Pancreas (tissue), 10 donors: ENCODE measurements at regions not wholly inside any gene's neighbourhood (a gene's known extent, or its start where the extent isn't known, plus 50 kb on each side); places are given as distances from the start of the nearest gene placed in this dataset.
"Not testable (repeated sequence)": the region's sequence is repeated elsewhere in the genome, so short reads cannot be mapped to it uniquely, and the experiment has no call there.

Experiments
- ATAC-seq, 4 donors: fragments of 200-7000 bp; cut with Tn5 transposase; one replicate each; pipeline versions ENCODE4 v1.8.0 to v1.9.1; 2020; ENCODE audit warnings: mild to moderate bottlenecking in 4 of 4, moderate library complexity in 4 of 4
- DNase-seq, 6 donors: peaks; one replicate each; pipeline ENCODE4 v3.0.0-alpha.2; 2020
- FAIRE-seq: peaks from 2 replicates; lab custom pipeline; 2012; peaks lifted over from hg19 to GRCh38; lab: Jason Lieb, UNC
- H3K27ac ChIP-seq, 4 donors: fragments of 200-600 bp; sonication (generic); 1 replicate in 3 of 4; 2 replicates in 1 of 4; pipeline versions ENCODE4 v1.5.0 to v1.8.0; 2020
- H3K27me3 ChIP-seq, 4 donors: fragments of 200-600 bp; one replicate each; pipeline ENCODE4 v1.8.0; 2021
- H3K36me3 ChIP-seq, 3 donors: fragments of 200-600 bp; sonication (generic) in 1 of 3; one replicate each; pipeline versions ENCODE4 v1.5.0 to v1.8.0; 2020 to 2021
- H3K4me1 ChIP-seq, 3 donors: fragments of 200-600 bp; one replicate each; pipeline ENCODE4 v1.8.0; 2021
- H3K4me3 ChIP-seq, 4 donors: fragments of 200-600 bp; sonication (generic) in 2 of 4; one replicate each; pipeline versions ENCODE4 v1.5.0 to v1.8.0; 2020 to 2021
- H3K9me3 ChIP-seq, 4 donors: fragments of 200-600 bp; one replicate each; pipeline ENCODE4 v1.8.0; 2021
- WGBS, 2 donors: extraction: QIAGEN DNeasy Blood & Tissue Kit; methylation state at CpG; one replicate each; pipeline ENCODE4 v1.1.7; 2013; 5-methylcytosine and 5-hydroxymethylcytosine counted together
- intact Hi-C, 3 donors: fragments of 100-400 bp; cut with DNase I; formaldehyde crosslinking; loops; one replicate each; pipeline versions ENCODE4 v1.11.1 to v1.14.2; 2022
- TF ChIP-seq, protein P1 (sequence below), 4 donors: fragments of 200-600 bp; sonication (generic) in 3 of 4; IDR thresholded peaks; one replicate each; pipeline versions ENCODE4 v1.5.0 to v1.8.0; 2021; ENCODE audit warnings: antibody characterized with exemption in 4 of 4
- donor health status: healthy with polysubstance abuse.
- donor health status: DM: no; HTN: no; CAD: no; lungs with moderate emphysema.
- donor health status: DM: no; HTN: no; CAD: no.
- donor health status: control.
- donor health status: control.
- donor health status: Bipolar disorder and iron deficiency.
- donor health status: DM: yes; HTN: yes; CAD: no.
- donor health status: DM: no; HTN: no; CAD: no.
- donor health status: DM: no; HTN: no; CAD: no.
- donor health status: DM: yes; HTN: yes; CAD: no.

DNA sequence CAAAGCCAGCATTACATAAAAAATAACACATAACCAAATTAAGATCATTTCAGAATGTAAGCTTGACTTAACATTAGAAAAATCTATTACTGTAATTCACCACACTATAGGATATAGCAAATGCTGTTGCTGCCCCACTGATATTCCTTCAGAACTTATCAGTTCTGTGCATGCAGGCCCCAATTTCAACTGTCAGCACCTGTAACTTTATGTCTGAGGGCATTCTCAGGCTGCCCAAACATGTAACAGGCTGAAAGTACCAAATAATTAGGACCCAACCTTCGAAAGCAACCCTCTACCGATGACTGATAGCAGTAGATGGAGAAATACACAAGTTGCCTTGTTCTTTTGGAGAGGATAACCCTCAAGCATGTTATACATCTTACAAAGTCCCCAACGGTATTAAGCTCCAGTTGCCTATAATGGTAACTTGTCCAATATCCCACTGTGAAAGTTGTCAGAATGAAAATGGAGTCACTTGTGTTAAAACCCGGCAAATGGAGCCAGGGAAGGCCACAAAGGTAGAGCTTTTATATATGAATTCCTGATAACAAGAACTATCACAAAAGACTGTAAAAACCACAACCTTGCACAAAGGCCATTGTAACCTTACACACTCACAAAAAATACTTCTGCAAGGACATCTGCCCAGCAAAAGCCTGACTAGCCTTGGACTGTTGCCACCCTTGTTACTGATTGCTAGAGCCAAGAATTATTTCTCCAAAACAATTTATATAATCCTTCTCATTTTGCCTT is 66.9 kb upstream of the ZNF746 start:
- FAIRE-seq (no peak), ATAC-seq (peak in 2 of 4 donors; percentile 28 to 29), DNase-seq (no peak)
- H3K4me1 ChIP-seq: no peaks in the 10 kb centered on the region
- TF ChIP-seq, protein P1, sequence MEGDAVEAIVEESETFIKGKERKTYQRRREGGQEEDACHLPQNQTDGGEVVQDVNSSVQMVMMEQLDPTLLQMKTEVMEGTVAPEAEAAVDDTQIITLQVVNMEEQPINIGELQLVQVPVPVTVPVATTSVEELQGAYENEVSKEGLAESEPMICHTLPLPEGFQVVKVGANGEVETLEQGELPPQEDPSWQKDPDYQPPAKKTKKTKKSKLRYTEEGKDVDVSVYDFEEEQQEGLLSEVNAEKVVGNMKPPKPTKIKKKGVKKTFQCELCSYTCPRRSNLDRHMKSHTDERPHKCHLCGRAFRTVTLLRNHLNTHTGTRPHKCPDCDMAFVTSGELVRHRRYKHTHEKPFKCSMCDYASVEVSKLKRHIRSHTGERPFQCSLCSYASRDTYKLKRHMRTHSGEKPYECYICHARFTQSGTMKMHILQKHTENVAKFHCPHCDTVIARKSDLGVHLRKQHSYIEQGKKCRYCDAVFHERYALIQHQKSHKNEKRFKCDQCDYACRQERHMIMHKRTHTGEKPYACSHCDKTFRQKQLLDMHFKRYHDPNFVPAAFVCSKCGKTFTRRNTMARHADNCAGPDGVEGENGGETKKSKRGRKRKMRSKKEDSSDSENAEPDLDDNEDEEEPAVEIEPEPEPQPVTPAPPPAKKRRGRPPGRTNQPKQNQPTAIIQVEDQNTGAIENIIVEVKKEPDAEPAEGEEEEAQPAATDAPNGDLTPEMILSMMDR (IDR thresholded peaks at IDR 0.05): no peak
- H3K36me3 ChIP-seq: no peaks in the 10 kb centered on the region
- no peak overlapping the region for H3K27ac ChIP-seq
- no peak overlapping the region for H3K4me3 ChIP-seq
- H3K27me3 ChIP-seq: no peaks in the 10 kb centered on the region
- WGBS, 2 donors: 79 to 85% methylated on average over 4 of the region's 4 CpGs
- H3K9me3 ChIP-seq: peaks cover 0 to 2% (median 0%) of the 10 kb centered on the region in 4 donors
- intact Hi-C loops: no loop called here

DNA sequence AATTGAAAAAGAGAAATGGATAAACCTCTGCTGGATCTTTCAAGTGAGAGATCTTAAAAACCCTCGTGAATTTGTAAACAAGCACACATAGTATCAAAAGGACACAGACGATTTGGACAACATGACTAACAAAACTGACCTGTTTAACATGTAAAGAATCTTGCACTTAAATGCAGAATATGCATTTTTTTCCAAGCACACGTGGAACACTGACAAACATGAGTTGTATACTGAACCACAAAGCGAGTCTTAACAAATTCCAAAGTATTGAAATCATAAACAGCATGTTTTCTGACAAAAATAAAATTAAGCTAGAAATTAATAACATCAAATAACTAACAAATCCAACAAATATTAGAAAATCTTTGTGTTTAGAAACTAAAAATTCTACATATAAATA is 65.0 kb upstream of the ZNF746 start:
- no peak for ATAC-seq
- no peak overlapping the region for H3K27ac ChIP-seq
- no peaks in the 10 kb centered on the region for H3K9me3 ChIP-seq
- intact Hi-C loops: no loop called here
- WGBS, 2 donors: 83 to 90% methylated on average over 4 of the region's 4 CpGs
- H3K36me3 ChIP-seq: no peaks in the 10 kb centered on the region
- H3K4me3 ChIP-seq: no peak overlapping the region
- H3K4me1 ChIP-seq: no peaks in the 10 kb centered on the region
- peak; percentile 5 for FAIRE-seq
- DNase-seq: no peak
- TF ChIP-seq, protein P1 (IDR thresholded peaks at IDR 0.05): no peak
- H3K27me3 ChIP-seq: no peaks in the 10 kb centered on the region

DNA sequence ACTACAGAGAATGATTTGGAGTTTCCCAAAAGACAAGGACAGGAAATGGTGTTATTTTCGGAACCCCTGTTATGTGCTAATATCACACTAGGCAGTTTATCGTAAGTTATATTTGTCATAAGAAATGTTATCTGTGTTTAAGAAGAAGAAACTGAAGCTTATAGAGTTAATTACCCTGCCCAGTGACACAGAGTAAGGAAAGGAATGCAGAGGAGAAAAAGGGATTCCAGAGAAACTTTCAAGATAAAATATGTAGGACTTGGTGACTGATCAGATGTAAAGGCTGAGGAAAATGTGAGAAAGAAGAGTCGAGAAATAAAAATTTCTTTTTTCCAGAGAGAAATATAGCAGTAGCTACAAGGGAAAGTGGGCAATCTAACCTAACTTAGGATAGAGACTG is 63.5 kb upstream of the ZNF746 start:
- FAIRE-seq (no peak), ATAC-seq (no peak), DNase-seq (no peak)
- H3K4me1 ChIP-seq: no peaks in the 10 kb centered on the region
- H3K4me3 ChIP-seq: no peak overlapping the region
- no peaks in the 10 kb centered on the region for H3K9me3 ChIP-seq
- H3K27me3 ChIP-seq: no peaks in the 10 kb centered on the region
- H3K36me3 ChIP-seq: no peaks in the 10 kb centered on the region
- intact Hi-C loops: no loop called here
- TF ChIP-seq, protein P1 (IDR thresholded peaks at IDR 0.05): no peak
- 94% methylated on average over 3 of the region's 3 CpGs for WGBS, 2 donors
- H3K27ac ChIP-seq: no peak overlapping the region

DNA sequence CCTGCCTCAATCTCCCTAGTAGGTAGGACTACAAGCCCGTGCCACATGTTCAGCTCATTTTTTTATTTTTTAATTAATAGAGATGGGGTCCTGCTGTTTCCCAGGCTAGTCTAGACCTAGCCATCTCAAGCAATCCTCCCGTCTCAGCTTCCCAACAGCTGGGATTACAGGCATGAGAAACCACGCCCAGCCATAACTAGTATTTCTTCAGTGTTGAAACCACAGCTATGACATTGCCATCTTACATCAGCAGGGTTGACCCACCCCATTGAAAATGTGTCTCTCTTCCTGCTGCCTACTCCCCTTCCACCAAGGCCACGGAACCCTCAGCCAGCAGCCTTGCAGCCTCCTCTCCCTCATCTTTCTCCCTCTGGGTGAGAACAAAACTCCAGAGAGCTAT is 62.1 kb upstream of the ZNF746 start:
- no peak for ATAC-seq
- Histone ChIP-seq H3K27ac (no peak overlapping the region), H3K4me3 (no peak overlapping the region), H3K36me3 (no peaks in the 10 kb centered on the region), H3K9me3 (no peaks in the 10 kb centered on the region), H3K4me1 (no peaks in the 10 kb centered on the region), H3K27me3 (no peaks in the 10 kb centered on the region)
- DNase-seq: no peak
- intact Hi-C loops: no loop called here
- no peak for FAIRE-seq
- TF ChIP-seq, protein P1 (IDR thresholded peaks at IDR 0.05): no peak
- 96 to 97% methylated on average over 4 of the region's 4 CpGs for WGBS, 2 donors

DNA sequence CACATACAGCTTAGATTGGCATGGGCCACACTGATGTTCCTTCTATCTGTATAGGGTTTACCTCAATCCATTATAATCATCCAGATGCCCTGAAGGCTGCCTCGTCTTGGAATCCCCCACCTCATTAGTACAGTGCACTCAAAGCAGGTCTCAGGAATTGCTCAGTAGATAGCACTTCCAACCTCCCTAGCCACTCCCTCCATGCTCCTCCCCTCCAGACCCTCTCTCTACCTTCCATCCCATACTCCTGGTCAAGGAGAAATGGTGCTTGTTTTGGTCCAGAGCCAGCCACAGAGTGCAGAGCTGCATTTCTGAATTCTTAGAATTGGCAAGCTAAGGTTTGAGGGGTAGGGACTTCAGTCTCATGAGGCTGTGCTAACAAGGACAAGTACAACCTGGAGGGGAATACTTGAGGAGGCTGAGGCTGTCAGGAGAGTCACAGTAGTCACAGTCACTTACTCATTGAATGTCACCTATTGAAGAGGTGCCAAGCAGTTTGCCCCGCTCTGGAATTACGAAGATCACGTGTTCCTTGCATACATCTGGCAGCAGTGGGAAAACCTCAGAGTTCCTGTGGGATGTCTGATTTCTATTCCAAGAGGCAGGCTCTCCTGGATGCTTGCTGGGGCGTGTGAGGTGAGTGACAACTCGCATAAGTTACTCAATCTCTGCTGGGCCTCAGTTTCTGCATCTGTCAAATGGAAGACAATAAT is 60.7 kb upstream of the ZNF746 start:
- no peaks in the 10 kb centered on the region for H3K4me1 ChIP-seq
- WGBS, 2 donors: 96% methylated on average over 6 of the region's 6 CpGs
- no peaks in the 10 kb centered on the region for H3K27me3 ChIP-seq
- ATAC-seq: no peak
- H3K27ac ChIP-seq: no peak overlapping the region
- DNase-seq: no peak
- H3K4me3 ChIP-seq: no peak overlapping the region
- H3K9me3 ChIP-seq: no peaks in the 10 kb centered on the region
- no peaks in the 10 kb centered on the region for H3K36me3 ChIP-seq
- intact Hi-C loops: no loop called here
- TF ChIP-seq, protein P1 (IDR thresholded peaks at IDR 0.05): no peak
- no peak for FAIRE-seq

DNA sequence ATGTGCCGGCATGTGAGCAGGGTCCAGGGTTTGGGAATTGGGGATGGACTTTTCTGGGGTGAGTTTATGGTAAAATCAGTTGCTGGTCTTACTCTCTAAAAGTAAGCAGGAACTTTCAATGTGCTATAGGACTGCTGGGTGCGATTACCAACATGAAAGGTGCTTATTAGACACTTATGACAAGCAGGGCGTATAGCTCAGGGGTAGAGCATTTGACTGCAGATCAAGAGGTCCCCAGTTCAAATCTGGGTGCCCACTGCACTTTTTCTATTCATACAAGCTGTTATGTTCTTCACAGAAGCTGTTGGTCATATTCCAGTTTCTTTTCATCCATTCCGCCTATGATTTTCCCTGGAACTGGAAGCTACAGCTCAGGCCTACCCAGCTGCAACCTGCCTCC is 58.9 kb upstream of the ZNF746 start:
- H3K9me3 ChIP-seq, H3K4me1 ChIP-seq, H3K27ac ChIP-seq, ATAC-seq, DNase-seq, FAIRE-seq, H3K27me3 ChIP-seq, H3K4me3 ChIP-seq, intact Hi-C loops: not testable (repeated sequence)
- H3K36me3 ChIP-seq: peaks cover 0 to 13% (median 0%) of the 10 kb centered on the region in 3 donors
- WGBS, 2 donors: 98 to 99% methylated on average over 4 of the region's 4 CpGs

DNA sequence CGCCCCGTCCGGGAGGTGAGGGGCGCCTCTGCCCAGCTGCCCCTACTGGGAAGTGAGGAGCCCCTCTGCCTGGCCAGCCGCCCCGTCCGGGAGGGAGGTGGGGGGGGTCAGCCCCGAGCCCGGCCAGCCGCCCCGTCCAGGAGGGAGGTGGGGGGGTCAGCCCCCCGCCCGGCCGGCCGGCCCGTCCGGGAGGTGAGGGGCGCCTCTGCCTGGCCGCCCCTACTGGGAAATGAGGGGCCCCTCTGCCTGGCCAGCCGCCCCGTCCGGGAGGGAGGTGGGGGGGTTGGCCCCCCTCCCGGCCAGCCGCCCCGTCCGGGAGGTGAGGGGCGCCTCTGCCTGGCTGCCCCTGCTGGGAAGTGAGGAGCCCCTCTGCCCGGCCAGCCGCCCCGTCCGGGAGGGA is 57.2 kb upstream of the ZNF746 start:
- peaks cover 0 to 30% (median 4%) of the 10 kb centered on the region in 3 donors for H3K36me3 ChIP-seq
- DNase-seq: peak in 1 of 6 donors; percentile 51

More for the DNA sequence above, 57.2 kb upstream of the ZNF746 start:
- H3K9me3 ChIP-seq, FAIRE-seq, H3K27ac ChIP-seq, H3K4me3 ChIP-seq, ATAC-seq, H3K27me3 ChIP-seq, H3K4me1 ChIP-seq, intact Hi-C loops: not testable (repeated sequence)
- 95% methylated on average over 23 to 28 of the region's 31 CpGs for WGBS, 2 donors
